Cardiac muscle cell (in vitro differentiated cells and primary cell): ENCODE measurements at regions not wholly inside any gene's neighbourhood (a gene's known extent, or its start where the extent isn't known, plus 50 kb on each side); places are given as distances from the start of the nearest gene placed in this dataset.

Source experiments
- DNase-seq, 2 donors: peaks; one replicate each; pipeline versions ENCODE4 v3.0.0 to v3.0.0-alpha.2; 2010 to 2017; ENCODE audit warnings: low read depth in 1 of 2, low spot score in 1 of 2
- H3K27ac ChIP-seq: fragments of 200-600 bp; sonication (generic); 2 replicates; pipeline ENCODE4 v1.5.1; 2016
- H3K27me3 ChIP-seq: fragments of 200-600 bp; sonication (generic); 2 replicates; pipeline ENCODE4 v1.6.0; 2016; ENCODE audit warnings: control low read depth
- H3K36me3 ChIP-seq: fragments of 200-600 bp; sonication (generic); 2 replicates; pipeline ENCODE4 v1.5.1; 2016; ENCODE audit warnings: control low read depth
- H3K4me1 ChIP-seq: fragments of 200-600 bp; sonication (generic); 2 replicates; pipeline ENCODE4 v1.8.1; 2017; ENCODE audit warnings: low read depth, mild to moderate bottlenecking, mixed run types
- H3K4me3 ChIP-seq: fragments of 200-600 bp; sonication (generic); 2 replicates; pipeline ENCODE4 v1.5.1; 2016; ENCODE audit warnings: mild to moderate bottlenecking
- H3K9me3 ChIP-seq: fragments of 200-600 bp; sonication (generic); 2 replicates; pipeline ENCODE4 v1.5.1; 2017; ENCODE audit warnings: low read depth, mild to moderate bottlenecking, control low read depth
- TF ChIP-seq, protein P1 (sequence below): IDR thresholded peaks from 2 replicates; pipeline ENCODE4 v1.5.1; 2012; ENCODE audit warnings: low read depth, mild to moderate bottlenecking, low read length

DNA sequence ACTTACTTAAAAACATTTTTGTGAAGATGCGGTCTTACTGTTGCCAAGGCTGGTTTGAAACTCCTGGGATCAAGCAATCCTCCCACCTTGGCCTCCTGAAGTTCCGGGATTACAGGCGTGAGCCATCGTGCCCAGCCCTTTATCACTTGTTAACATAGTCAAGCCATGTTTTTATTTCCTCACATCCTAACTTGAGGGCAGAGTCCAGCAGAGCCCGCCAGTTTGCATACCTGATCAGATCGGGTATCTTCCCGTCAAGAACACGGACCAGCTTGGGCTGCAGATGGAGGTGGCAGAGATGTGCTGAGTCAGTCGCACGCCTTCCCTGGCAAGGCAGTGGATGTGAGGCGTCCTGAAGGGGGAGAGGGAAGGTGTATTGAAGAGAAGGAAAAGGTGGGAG lies 447.3 kb upstream of the USP9Y start:
- no peaks in the 10 kb centered on the region for H3K36me3 ChIP-seq
- H3K4me1 ChIP-seq: no peaks in the 10 kb centered on the region
- TF ChIP-seq, protein P1, sequence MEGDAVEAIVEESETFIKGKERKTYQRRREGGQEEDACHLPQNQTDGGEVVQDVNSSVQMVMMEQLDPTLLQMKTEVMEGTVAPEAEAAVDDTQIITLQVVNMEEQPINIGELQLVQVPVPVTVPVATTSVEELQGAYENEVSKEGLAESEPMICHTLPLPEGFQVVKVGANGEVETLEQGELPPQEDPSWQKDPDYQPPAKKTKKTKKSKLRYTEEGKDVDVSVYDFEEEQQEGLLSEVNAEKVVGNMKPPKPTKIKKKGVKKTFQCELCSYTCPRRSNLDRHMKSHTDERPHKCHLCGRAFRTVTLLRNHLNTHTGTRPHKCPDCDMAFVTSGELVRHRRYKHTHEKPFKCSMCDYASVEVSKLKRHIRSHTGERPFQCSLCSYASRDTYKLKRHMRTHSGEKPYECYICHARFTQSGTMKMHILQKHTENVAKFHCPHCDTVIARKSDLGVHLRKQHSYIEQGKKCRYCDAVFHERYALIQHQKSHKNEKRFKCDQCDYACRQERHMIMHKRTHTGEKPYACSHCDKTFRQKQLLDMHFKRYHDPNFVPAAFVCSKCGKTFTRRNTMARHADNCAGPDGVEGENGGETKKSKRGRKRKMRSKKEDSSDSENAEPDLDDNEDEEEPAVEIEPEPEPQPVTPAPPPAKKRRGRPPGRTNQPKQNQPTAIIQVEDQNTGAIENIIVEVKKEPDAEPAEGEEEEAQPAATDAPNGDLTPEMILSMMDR: no peak
- no peak overlapping the region for H3K4me3 ChIP-seq
- H3K27ac ChIP-seq: no peak overlapping the region
- no peaks in the 10 kb centered on the region for H3K9me3 ChIP-seq
- no peak for DNase-seq
- H3K27me3 ChIP-seq: no peaks in the 10 kb centered on the region

DNA sequence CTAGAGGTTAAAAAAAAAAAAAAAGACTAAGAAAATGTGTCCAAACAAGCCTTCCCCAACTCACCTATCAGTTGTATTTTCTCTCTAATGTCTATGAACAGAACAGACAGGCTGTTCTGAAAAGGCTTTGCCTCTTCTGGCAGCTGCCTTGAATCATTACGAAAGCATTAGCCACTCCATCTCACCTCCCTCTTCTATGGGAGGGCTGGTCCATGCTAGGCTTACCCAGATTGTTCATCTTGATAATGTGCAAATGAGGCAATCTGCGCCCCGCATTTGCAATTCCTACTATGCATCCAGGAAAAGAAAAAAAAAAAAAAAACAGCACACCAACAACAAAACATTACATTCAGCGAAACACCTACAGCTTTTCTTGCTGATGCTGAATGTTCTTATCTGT lies 429.9 kb upstream of the USP9Y start:
- H3K4me3 ChIP-seq: no peak overlapping the region
- no peaks in the 10 kb centered on the region for H3K36me3 ChIP-seq
- no peak overlapping the region for H3K27ac ChIP-seq
- DNase-seq: no peak
- no peaks in the 10 kb centered on the region for H3K27me3 ChIP-seq
- H3K4me1 ChIP-seq: no peaks in the 10 kb centered on the region
- TF ChIP-seq, protein P1: no peak
- H3K9me3 ChIP-seq: no peaks in the 10 kb centered on the region

DNA sequence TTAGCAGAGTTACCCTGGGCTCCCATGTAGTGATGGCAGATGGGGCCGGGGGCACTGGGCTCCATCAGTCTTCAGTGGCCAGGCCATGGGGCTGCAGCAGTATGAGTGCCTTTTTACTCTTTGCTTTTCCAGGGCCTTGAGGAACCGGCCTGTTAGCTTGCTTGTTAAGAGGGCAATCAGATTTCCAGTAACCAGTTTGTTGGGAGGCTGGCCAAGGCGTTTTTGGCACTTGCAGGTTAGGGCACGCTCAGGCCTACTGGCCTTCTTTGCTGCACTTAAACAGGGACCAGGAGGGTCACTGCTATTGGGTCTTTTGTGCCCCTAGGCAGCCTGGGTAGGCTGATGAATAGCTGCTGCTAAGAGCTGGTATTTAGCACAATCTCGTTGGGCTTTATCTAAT lies 415.4 kb upstream of the USP9Y start:
- no peaks in the 10 kb centered on the region for H3K36me3 ChIP-seq
- H3K4me1 ChIP-seq: no peaks in the 10 kb centered on the region
- TF ChIP-seq, protein P1: no peak
- no peaks in the 10 kb centered on the region for H3K27me3 ChIP-seq
- no peaks in the 10 kb centered on the region for H3K9me3 ChIP-seq
- no peak overlapping the region for H3K4me3 ChIP-seq
- H3K27ac ChIP-seq: no peak overlapping the region
- DNase-seq: no peak

DNA sequence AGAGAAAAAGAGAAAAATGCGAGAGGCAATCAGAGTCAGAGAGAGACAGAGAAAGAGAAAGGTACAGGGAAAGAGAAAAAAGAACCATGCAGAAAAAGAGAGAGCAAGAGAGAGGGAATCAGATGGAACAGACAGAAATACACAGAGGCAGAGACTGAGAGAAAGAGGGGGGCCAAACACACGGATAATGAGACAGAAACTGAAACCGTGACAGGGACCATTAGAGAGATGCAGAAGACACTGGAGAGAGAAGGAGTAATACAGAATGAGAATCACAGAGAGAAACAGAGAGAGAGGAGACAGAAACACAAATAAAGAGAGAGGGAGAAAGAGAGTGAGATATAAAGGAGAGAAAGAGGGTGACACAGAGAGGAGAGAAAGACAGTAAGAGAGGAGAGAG lies 412.1 kb upstream of the USP9Y start:
- TF ChIP-seq, protein P1: no peak
- H3K27ac ChIP-seq: no peak overlapping the region
- no peaks in the 10 kb centered on the region for H3K36me3 ChIP-seq

DNA sequence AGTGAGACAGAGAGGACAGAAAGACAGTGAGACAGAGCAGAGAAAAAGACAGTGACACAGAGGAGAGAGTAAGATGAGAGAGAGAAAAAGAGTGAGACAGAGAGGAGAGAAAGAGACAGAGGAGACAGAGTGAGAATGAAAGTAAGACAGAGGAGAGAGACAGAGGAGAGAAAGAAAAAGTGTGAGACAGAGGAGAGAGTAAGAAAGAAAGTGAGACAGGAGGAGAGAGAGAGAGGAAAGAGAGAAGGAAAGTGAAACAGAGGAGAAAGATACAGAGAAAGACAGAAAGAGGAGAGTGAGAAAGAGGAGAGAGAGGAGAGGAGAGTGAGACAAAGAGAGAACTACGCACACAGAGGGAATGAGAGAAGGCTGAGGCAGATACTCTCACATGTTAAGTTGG lies 411.6 kb upstream of the USP9Y start:
- H3K9me3 ChIP-seq: no peaks in the 10 kb centered on the region

More for the DNA sequence above, 412.1 kb upstream of the USP9Y start:
- Histone ChIP-seq H3K4me3 (no peak overlapping the region), H3K4me1 (no peaks in the 10 kb centered on the region), H3K9me3 (no peaks in the 10 kb centered on the region), H3K27me3 (no peaks in the 10 kb centered on the region)
- DNase-seq: no peak

More for the DNA sequence above, 411.6 kb upstream of the USP9Y start:
- Histone ChIP-seq H3K36me3 (no peaks in the 10 kb centered on the region), H3K4me3 (no peak overlapping the region), H3K4me1 (no peaks in the 10 kb centered on the region), H3K27ac (no peak overlapping the region), H3K27me3 (no peaks in the 10 kb centered on the region)
- DNase-seq: no peak
- TF ChIP-seq, protein P1: no peak
